Epithelial cell of esophagus (primary cell): ENCODE measurements at regions not wholly inside any gene's neighbourhood (a gene's known extent, or its start where the extent isn't known, plus 50 kb on each side); places are given as distances from the start of the nearest gene placed in this dataset.
"Not testable (repeated sequence)": the region's sequence is repeated elsewhere in the genome, so short reads cannot be mapped to it uniquely, and the experiment has no call there.

Experiments
- DNase-seq: peaks from one replicate; pipeline ENCODE4 v3.0.0; 2010; ENCODE audit warnings: low read depth
- H3K4me3 ChIP-seq: 2 replicates; pipeline ENCODE4 v1.5.1; 2011; ENCODE audit warnings: mild to moderate bottlenecking, low read length, control low read depth
- TF ChIP-seq, protein P1 (sequence below): IDR thresholded peaks from 2 replicates; pipeline ENCODE4 v1.5.1; 2011; ENCODE audit warnings: low read depth, mild to moderate bottlenecking, low read length, control low read depth, inconsistent platforms; ENCODE audit not compliant: insufficient read depth; ENCODE audit errors: missing control alignments

DNA sequence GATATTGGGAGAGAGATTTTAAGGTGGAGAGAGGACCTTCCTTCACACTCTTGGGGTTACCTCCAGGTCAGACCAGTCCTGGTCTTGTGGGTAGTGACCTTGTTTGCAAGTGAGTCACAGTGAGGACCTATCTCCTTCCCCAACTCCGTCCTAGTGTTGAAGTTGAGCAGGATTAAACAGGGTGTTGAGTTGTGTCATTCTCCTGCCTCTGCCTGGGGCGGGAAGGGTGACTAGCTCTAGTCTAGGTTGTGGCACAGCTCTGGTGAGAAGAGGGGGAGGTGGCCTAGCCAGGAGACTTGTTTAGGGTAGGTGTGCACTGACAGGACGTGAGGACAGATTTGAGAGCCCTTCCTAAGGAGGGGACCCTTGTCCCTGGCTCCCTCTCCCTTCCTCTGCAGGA lies 119.6 kb upstream of the PITX1 start:
- TF ChIP-seq, protein P1, sequence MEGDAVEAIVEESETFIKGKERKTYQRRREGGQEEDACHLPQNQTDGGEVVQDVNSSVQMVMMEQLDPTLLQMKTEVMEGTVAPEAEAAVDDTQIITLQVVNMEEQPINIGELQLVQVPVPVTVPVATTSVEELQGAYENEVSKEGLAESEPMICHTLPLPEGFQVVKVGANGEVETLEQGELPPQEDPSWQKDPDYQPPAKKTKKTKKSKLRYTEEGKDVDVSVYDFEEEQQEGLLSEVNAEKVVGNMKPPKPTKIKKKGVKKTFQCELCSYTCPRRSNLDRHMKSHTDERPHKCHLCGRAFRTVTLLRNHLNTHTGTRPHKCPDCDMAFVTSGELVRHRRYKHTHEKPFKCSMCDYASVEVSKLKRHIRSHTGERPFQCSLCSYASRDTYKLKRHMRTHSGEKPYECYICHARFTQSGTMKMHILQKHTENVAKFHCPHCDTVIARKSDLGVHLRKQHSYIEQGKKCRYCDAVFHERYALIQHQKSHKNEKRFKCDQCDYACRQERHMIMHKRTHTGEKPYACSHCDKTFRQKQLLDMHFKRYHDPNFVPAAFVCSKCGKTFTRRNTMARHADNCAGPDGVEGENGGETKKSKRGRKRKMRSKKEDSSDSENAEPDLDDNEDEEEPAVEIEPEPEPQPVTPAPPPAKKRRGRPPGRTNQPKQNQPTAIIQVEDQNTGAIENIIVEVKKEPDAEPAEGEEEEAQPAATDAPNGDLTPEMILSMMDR = no peak
- H3K4me3 ChIP-seq = no peak overlapping the region
- DNase-seq = peak; percentile 95

DNA sequence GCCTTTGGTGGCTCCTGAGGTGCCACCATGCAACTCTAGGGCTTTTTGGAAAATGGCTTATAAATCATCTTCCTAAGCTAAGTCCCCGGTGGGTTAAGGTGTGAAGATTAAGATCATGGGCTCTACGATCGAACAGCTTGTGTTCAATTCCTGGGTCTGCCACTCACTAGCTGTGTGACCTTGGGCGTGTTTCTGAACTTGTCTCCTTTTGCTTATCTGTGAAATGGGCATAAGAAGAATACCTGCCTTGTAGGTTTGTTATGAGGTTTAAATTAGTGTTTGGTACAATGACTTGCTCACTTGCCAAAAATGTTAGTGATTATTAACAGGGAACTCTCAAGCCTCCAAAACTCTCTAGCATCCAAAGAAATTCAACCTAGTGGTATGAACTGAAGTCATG lies 119.2 kb upstream of the PITX1 start:
- no peak for DNase-seq
- TF ChIP-seq, protein P1 = no peak

DNA sequence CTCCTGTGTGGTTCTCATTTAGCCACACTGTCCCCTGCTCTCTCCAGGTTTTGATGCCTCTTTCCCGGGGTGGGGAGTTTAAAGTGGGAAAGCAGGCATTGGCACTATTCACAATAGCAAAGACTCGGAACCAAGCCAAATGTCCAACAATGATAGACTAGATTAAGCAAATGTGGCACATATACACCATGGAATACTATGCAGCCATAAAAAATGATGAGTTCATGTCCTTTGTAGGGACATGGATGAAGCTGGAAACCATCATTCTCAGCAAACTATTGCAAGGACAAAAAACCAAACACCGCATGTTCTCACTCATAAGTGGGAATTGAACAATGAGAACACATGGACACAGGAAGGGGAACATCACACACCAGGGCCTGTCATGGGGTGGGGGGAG lies 117.6 kb upstream of the PITX1 start:
- not testable (repeated sequence) for H3K4me3 ChIP-seq, DNase-seq

More for the DNA sequence above, 119.2 kb upstream of the PITX1 start:
- H3K4me3 ChIP-seq = no peak overlapping the region

DNA sequence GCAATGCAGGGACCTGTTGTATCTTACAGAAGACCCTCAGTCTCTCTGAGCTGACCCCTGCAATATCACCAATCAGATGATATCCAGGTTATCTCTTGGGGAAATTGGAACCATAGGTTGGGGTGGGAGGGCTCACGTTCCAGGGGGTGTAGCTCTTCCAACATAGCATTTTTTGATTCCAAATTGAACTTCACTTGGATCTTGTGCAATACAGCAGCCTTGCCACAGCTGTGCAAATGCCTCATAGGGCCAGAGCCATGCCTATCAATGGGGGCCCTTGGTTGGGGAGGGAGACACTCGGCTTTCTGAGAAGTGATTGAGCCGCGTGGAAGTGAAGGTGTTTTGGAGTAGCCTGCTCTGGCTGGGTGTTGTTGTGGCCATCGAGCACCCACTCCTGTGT lies 117.2 kb upstream of the PITX1 start:
- no peak overlapping the region for H3K4me3 ChIP-seq
- TF ChIP-seq, protein P1 = no peak
- DNase-seq = no peak

DNA sequence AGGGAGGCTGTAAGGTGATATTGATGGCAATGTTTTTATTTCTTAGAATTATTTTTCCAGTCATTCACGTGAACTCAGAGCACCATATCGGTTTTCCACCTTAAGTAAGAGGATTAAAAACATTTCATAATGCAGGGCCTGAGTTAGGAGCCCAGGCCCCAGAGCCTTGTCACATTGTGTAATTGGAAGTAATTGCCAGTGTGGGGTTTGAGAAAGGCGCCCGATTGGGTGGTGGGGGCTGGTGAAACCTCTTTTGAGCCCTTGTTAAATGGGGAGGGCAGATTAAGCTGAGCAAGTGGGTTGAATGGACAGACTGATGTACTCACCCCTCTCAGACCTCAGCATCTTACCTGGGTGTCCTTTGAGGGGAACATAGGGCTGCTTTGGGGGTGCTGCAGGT lies 116.7 kb upstream of the PITX1 start:
- TF ChIP-seq, protein P1 = no peak
- no peak for DNase-seq
- no peak overlapping the region for H3K4me3 ChIP-seq

DNA sequence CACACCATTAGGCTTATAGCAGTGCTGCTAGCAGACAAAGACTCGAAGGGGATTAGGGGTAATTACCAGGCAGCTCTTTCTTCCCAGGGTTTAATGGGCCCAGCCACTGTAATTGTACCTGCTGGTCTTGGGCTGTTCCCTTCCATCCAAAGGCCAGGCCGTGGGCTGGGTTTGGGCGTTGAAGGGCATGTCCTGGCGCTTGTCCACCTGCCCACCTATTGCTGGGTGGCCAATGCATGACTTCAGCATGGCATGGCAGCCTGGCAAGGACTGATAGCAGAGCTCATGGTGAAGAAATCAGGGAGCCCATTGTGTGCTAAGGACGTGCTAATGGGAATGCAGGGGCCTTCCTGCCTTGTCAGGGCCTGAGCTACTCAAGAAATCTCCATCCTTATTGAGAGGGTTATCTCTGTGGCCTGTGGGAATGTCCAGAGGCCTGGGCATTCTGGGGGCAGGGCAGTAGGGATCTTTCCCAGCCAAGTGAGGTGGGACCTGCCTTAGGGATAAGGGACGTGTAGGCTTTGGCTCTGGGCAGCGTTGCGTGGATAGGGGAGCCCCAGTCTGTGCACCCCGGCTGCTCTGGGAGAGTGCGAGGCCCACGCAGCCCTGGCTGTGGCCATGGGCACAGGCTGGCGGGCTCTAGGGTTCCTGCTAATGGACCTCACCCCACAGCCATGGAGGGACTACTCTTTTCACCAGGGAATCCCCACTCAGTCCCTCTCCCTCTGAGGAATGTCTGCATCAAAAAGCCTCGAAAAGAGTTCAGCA lies 116.1 kb upstream of the PITX1 start:
- DNase-seq = no peak
- TF ChIP-seq, protein P1 = no peak

DNA sequence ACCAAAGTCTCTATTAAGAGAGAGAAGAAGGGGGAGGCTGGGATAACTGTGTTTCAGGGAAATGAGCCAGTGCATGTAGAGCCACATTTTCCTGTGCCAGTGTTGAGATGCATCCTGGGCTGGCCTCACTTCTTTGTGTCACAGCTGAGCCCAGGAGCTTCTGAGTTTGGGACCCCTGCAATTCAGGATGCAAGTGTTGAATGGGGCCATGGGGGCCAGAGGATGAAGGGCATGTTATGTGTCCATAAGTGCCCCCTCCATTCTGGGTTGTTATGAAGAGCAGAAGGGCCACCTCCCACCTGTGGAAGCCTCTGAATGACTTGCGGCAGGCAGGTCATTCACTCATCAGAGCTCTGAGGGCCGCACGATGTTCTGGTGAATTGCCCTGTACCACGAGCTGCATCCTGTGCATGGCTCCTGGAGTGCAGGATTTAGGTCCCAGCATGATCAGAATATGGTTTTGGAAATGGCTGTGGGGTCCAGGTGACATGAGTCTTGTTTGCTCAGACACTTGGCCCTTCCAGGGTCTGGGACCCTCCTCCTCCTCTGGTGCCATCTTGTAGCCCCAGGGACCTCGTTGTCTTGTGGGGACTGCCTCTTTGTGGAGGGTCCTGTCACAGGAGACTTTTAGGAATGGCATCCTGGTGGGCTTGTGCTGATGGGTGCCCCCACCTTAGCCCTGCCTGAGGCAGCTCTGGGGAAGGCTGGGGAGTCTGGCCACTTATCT lies 115.4 kb upstream of the PITX1 start:
- no peak overlapping the region for H3K4me3 ChIP-seq
- TF ChIP-seq, protein P1 = no peak
- no peak for DNase-seq

More for the DNA sequence above, 116.1 kb upstream of the PITX1 start:
- H3K4me3 ChIP-seq = no peak overlapping the region
